Caki2 (cell line): ENCODE measurements at regions not wholly inside any gene's neighbourhood (a gene's known extent, or its start where the extent isn't known, plus 50 kb on each side); places are given as distances from the start of the nearest gene placed in this dataset.
"Not testable (repeated sequence)": the region's sequence is repeated elsewhere in the genome, so short reads cannot be mapped to it uniquely, and the experiment has no call there.

Experiments
- DNase-seq: peaks from one replicate; pipeline ENCODE4 v3.0.0-alpha.2; 2015; ENCODE audit warnings: low read depth
- in situ Hi-C: cut with HindIII; loops from 2 replicates; pipeline ENCODE4 v1.10.0; 2016; ENCODE audit warnings: low sequenced_read_pairs, low pct_unique_long_range_greater_than_20kb, mixed read lengths

GRCh38 chr1:99439433-99440075, 175.3 kb downstream of the PLPPR4 start:
- in situ Hi-C loops: no loop called here

GRCh38 chr1:99441299-99442095, 177.2 kb downstream of the PLPPR4 start:
- no peak for DNase-seq
- in situ Hi-C loops: no loop called here

More at GRCh38 chr1:99439433-99440075, 175.3 kb downstream of the PLPPR4 start:
- no peak for DNase-seq

- in situ Hi-C loops: not testable (repeated sequence)
Measured at GRCh38 chr1:99444211-99444927, 180.1 kb downstream of the PLPPR4 start.

GRCh38 chr1:99445071-99445470, 180.8 kb downstream of the PLPPR4 start:
- in situ Hi-C loops: no loop called here
- no peak for DNase-seq

More at GRCh38 chr1:99444211-99444927, 180.1 kb downstream of the PLPPR4 start:
- not testable (repeated sequence) for DNase-seq

GRCh38 chr1:99445486-99445885, 181.2 kb downstream of the PLPPR4 start:
- DNase-seq: no peak
- in situ Hi-C loops: no loop called here

GRCh38 chr1:99447721-99448120, 183.4 kb downstream of the PLPPR4 start:
- no peak for DNase-seq

GRCh38 chr1:99455760-99456159, 190.2 kb upstream of the PALMD start:
- no peak for DNase-seq
- in situ Hi-C loops: no loop called here

More at GRCh38 chr1:99447721-99448120, 183.4 kb downstream of the PLPPR4 start:
- in situ Hi-C loops: no loop called here

GRCh38 chr1:99456536-99456935, 189.4 kb upstream of the PALMD start:
- in situ Hi-C loops: no loop called here
- DNase-seq: peak; percentile 14

GRCh38 chr1:99457381-99458165, 188.3 kb upstream of the PALMD start:
- DNase-seq: peak; percentile 33
- in situ Hi-C loops: no loop called here

- DNase-seq: no peak
- in situ Hi-C loops: no loop called here
Measured at GRCh38 chr1:99461499-99461898, 184.4 kb upstream of the PALMD start.

- in situ Hi-C loops: no loop called here
- DNase-seq: no peak
Measured at GRCh38 chr1:99464738-99465137, 181.2 kb upstream of the PALMD start.

GRCh38 chr1:99465176-99465900, 180.6 kb upstream of the PALMD start:
- no peak for DNase-seq
- in situ Hi-C loops: no loop called here

GRCh38 chr1:99467645-99468044, 178.3 kb upstream of the PALMD start:
- in situ Hi-C loops: no loop called here
- DNase-seq: no peak

GRCh38 chr1:99469550-99469971, 176.4 kb upstream of the PALMD start:
- in situ Hi-C loops: no loop called here
- no peak for DNase-seq

GRCh38 chr1:99472893-99473292, 173.0 kb upstream of the PALMD start:
- in situ Hi-C loops: no loop called here
- DNase-seq: no peak

- DNase-seq: no peak
- in situ Hi-C loops: no loop called here
Measured at GRCh38 chr1:99474350-99474893, 171.5 kb upstream of the PALMD start.

- DNase-seq: no peak
- in situ Hi-C loops: no loop called here
Measured at GRCh38 chr1:99476058-99476457, 169.9 kb upstream of the PALMD start.
